RPMI8226 (cell line): ENCODE measurements at regions not wholly inside any gene's neighbourhood (a gene's known extent, or its start where the extent isn't known, plus 50 kb on each side); places are given as distances from the start of the nearest gene placed in this dataset.

Experiments used
- DNase-seq: peaks from one replicate; pipeline ENCODE4 v3.0.0-alpha.2; 2015

GRCh38 chr6:95784019-95784418 is 206.7 kb downstream of the MANEA start:
- DNase-seq, result no peak

GRCh38 chr6:95784869-95785268 is 207.5 kb downstream of the MANEA start:
- no peak for DNase-seq

GRCh38 chr6:95785785-95786184 is 208.4 kb downstream of the MANEA start:
- DNase-seq, result no peak

GRCh38 chr6:95786802-95787201 is 209.5 kb downstream of the MANEA start:
- no peak for DNase-seq

- DNase-seq, result no peak
Observed at GRCh38 chr6:95790787-95791186, 213.5 kb downstream of the MANEA start.

GRCh38 chr6:95794749-95795148 is 217.4 kb downstream of the MANEA start:
- no peak for DNase-seq

GRCh38 chr6:95795927-95796326 is 218.6 kb downstream of the MANEA start:
- no peak for DNase-seq

- no peak for DNase-seq
Observed at GRCh38 chr6:95797054-95797453, 218.7 kb upstream of the FUT9 start.

GRCh38 chr6:95802978-95803377 is 212.8 kb upstream of the FUT9 start:
- no peak for DNase-seq

- DNase-seq, result no peak
Observed at GRCh38 chr6:95803889-95804288, 211.9 kb upstream of the FUT9 start.

GRCh38 chr6:95804847-95805541 is 210.8 kb upstream of the FUT9 start:
- no peak for DNase-seq

GRCh38 chr6:95805699-95806098 is 210.1 kb upstream of the FUT9 start:
- no peak for DNase-seq

GRCh38 chr6:95815389-95816056 is 200.3 kb upstream of the FUT9 start:
- DNase-seq, result no peak

GRCh38 chr6:95819461-95819860 is 196.3 kb upstream of the FUT9 start:
- no peak for DNase-seq

GRCh38 chr6:95819939-95820338 is 195.8 kb upstream of the FUT9 start:
- no peak for DNase-seq

GRCh38 chr6:95830859-95831557 is 184.8 kb upstream of the FUT9 start:
- DNase-seq, result no peak

GRCh38 chr6:95837890-95838289 is 177.9 kb upstream of the FUT9 start:
- no peak for DNase-seq

- no peak for DNase-seq
Observed at GRCh38 chr6:95841560-95841959, 174.2 kb upstream of the FUT9 start.

- no peak for DNase-seq
Observed at GRCh38 chr6:95846652-95847051, 169.1 kb upstream of the FUT9 start.

- no peak for DNase-seq
Observed at GRCh38 chr6:95847061-95847460, 168.7 kb upstream of the FUT9 start.

GRCh38 chr6:95848717-95849116 is 167.1 kb upstream of the FUT9 start:
- DNase-seq, result no peak

- no peak for DNase-seq
Observed at GRCh38 chr6:95856876-95857364, 158.9 kb upstream of the FUT9 start.

- DNase-seq, result no peak
Observed at GRCh38 chr6:95865857-95866256, 149.9 kb upstream of the FUT9 start.

GRCh38 chr6:95866732-95867131 is 149.0 kb upstream of the FUT9 start:
- peak; percentile 3 for DNase-seq
